ENCODE measurements at regions not wholly inside any gene's neighbourhood (a gene's known extent, or its start where the extent isn't known, plus 50 kb on each side); places are given as distances from the start of the nearest gene placed in this dataset.
A peak's percentile ranks its signal among the peaks of the same experiment; 100 is the strongest.
"Not testable (repeated sequence)": the region's sequence is repeated elsewhere in the genome, so short reads cannot be mapped to it uniquely, and the experiment has no call there.

DNA sequence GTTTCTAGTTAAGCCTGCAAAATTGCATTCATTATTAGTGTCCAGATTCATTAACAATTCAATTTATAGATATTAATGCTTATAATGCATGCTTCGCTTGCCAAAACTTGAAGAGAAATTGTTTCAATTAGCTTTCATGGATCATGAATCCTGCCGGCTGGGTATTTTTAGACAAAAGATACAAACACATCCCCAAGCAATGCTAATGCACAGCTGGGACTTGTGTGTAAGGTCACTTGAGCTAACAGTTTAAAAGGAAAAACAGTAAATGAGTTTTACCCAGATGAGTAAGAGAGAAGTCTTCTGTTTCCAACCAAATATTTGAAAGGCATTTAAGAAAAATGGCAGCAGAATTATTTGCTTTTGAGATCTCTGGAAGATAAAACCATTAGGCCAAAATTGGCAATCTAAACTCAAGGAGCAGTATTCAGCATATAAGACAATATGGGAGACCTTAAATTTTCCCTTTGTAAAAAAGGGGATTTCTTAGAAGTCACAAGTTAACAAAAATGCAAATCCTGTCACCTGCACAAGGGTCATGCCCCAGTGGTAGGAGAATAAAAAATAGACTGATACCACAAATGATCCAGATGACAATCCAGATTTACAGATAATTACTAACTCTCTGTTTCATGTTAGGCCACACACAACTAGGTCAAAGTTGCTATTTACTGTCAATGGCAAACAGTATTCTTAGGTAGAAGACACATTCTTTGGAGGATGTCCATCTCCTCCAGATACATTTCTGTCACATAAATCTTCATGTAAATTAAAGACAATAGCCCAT lies 418.4 kb upstream of the PMFBP1 start:
- H3K27ac ChIP-seq (ENCODE audit: low read depth, low read length) = no peak overlapping the region
- no peaks in the 10 kb centered on the region for H3K27me3 ChIP-seq (ENCODE audit: control insufficient read depth, low read length)
- no peaks in the 10 kb centered on the region for H4K20me1 ChIP-seq (ENCODE audit: control insufficient read depth, insufficient read depth, low read depth, low read length)
- H3K4me3 ChIP-seq (ENCODE audit: low read length) = 0 out of 2 replicates have a peak overlapping the region, but pooled peaks have one; percentile 19
- TF ChIP-seq EZH2phosphoT487 (IDR thresholded peaks at IDR 0.05; ENCODE audit: borderline replicate concordance, low read length) = no peak
- TF ChIP-seq, protein P1, sequence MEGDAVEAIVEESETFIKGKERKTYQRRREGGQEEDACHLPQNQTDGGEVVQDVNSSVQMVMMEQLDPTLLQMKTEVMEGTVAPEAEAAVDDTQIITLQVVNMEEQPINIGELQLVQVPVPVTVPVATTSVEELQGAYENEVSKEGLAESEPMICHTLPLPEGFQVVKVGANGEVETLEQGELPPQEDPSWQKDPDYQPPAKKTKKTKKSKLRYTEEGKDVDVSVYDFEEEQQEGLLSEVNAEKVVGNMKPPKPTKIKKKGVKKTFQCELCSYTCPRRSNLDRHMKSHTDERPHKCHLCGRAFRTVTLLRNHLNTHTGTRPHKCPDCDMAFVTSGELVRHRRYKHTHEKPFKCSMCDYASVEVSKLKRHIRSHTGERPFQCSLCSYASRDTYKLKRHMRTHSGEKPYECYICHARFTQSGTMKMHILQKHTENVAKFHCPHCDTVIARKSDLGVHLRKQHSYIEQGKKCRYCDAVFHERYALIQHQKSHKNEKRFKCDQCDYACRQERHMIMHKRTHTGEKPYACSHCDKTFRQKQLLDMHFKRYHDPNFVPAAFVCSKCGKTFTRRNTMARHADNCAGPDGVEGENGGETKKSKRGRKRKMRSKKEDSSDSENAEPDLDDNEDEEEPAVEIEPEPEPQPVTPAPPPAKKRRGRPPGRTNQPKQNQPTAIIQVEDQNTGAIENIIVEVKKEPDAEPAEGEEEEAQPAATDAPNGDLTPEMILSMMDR (IDR thresholded peaks at IDR 0.05; ENCODE audit: low read depth, low read length, poor library complexity, severe bottlenecking) = no peak
- H3K4me1 ChIP-seq (ENCODE audit: control insufficient read depth, low read length) = peaks cover 12% of the 10 kb centered on the region
- no peaks in the 10 kb centered on the region for H3F3A ChIP-seq (ENCODE audit: control insufficient read depth, insufficient read depth)
- no peaks in the 10 kb centered on the region for H3K9me3 ChIP-seq (ENCODE audit: control insufficient read depth, insufficient read depth, low read length)
- H3K79me2 ChIP-seq (ENCODE audit: control insufficient read depth, low read length) = no peaks in the 10 kb centered on the region
- H3K4me2 ChIP-seq (ENCODE audit: low read length) = peak overlapping the region; percentile 32
- no peaks in the 10 kb centered on the region for H3K9me2 ChIP-seq (replicated peaks; ENCODE audit: control insufficient read depth, low read length)
- no peaks in the 10 kb centered on the region for H3K36me3 ChIP-seq (ENCODE audit: control insufficient read depth, low read length)

DNA sequence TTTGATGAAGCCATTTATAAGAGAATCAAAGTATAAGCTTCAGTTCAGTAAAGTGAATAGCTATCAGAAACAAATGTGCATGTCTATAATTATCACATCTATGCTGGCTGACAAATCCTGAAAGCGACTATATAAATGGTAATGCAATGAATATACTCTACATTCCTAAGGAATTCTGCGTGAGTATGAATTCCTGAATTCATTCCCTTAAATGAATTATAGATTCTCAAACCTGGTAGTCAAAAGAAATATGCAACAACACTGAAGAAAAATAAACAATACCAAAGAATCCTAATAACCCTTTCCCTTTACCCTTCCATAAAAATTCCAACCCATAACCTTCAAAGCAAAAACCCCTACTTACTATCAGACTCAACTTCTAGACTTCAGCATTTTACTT lies 416.6 kb upstream of the PMFBP1 start:
- H3K4me2 ChIP-seq (ENCODE audit: low read length) = no peak overlapping the region
- H3K27ac ChIP-seq (ENCODE audit: low read depth, low read length) = no peak overlapping the region
- H3K4me3 ChIP-seq (ENCODE audit: low read length) = no peak overlapping the region
- no peaks in the 10 kb centered on the region for H3K27me3 ChIP-seq (ENCODE audit: control insufficient read depth, low read length)
- no peak for TF ChIP-seq EZH2phosphoT487 (IDR thresholded peaks at IDR 0.05; ENCODE audit: borderline replicate concordance, low read length)
- TF ChIP-seq, protein P1 (IDR thresholded peaks at IDR 0.05; ENCODE audit: low read depth, low read length, poor library complexity, severe bottlenecking) = no peak
- H3K9me3 ChIP-seq (ENCODE audit: control insufficient read depth, insufficient read depth, low read length) = no peaks in the 10 kb centered on the region
- H3K79me2 ChIP-seq (ENCODE audit: control insufficient read depth, low read length) = no peaks in the 10 kb centered on the region
- H4K20me1 ChIP-seq (ENCODE audit: control insufficient read depth, insufficient read depth, low read depth, low read length) = no peaks in the 10 kb centered on the region
- no peaks in the 10 kb centered on the region for H3F3A ChIP-seq (ENCODE audit: control insufficient read depth, insufficient read depth)
- peaks cover 12% of the 10 kb centered on the region for H3K4me1 ChIP-seq (ENCODE audit: control insufficient read depth, low read length)
- H3K9me2 ChIP-seq (replicated peaks; ENCODE audit: control insufficient read depth, low read length) = no peaks in the 10 kb centered on the region
- no peaks in the 10 kb centered on the region for H3K36me3 ChIP-seq (ENCODE audit: control insufficient read depth, low read length)

DNA sequence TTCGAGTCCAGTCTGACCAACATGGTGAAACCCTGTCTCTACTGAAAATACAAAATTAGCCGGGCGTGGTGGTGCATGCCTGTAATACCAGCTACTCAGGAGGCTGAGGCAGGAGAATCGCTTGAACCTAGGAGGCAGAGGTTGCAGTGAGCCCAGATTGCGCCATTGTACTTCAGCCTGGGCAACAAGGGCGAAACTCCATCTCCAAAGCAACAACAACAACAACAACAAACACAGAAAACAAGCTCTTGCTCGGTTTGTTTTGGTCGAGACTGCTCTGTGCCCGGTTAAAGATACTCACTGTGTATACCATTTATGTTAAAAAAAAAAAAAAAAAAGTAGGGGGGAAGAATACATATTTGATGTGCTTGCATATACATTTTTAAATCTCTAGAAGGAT lies 406.1 kb upstream of the PMFBP1 start:
- H3K4me2 ChIP-seq (ENCODE audit: low read length); H3K4me1 ChIP-seq (ENCODE audit: control insufficient read depth, low read length); H3K27me3 ChIP-seq (ENCODE audit: control insufficient read depth, low read length); H3F3A ChIP-seq (ENCODE audit: control insufficient read depth, insufficient read depth); H3K27ac ChIP-seq (ENCODE audit: low read depth, low read length); H3K36me3 ChIP-seq (ENCODE audit: control insufficient read depth, low read length); H4K20me1 ChIP-seq (ENCODE audit: control insufficient read depth, insufficient read depth, low read depth, low read length); H3K9me3 ChIP-seq (ENCODE audit: control insufficient read depth, insufficient read depth, low read length); H3K79me2 ChIP-seq (ENCODE audit: control insufficient read depth, low read length); H3K9me2 ChIP-seq (replicated peaks; ENCODE audit: control insufficient read depth, low read length); H3K4me3 ChIP-seq (ENCODE audit: low read length): not testable (repeated sequence)

GRCh38 chr16:72576189-72576588 lies 404.2 kb upstream of the PMFBP1 start:
- no peak overlapping the region for H3K4me2 ChIP-seq (ENCODE audit: low read length)
- no peaks in the 10 kb centered on the region for H4K20me1 ChIP-seq (ENCODE audit: control insufficient read depth, insufficient read depth, low read depth, low read length)
- 0 out of 2 replicates have a peak, but pooled peaks cover 3% of the 10 kb centered on the region for H3K79me2 ChIP-seq (ENCODE audit: control insufficient read depth, low read length)
- no peaks in the 10 kb centered on the region for H3K9me2 ChIP-seq (replicated peaks; ENCODE audit: control insufficient read depth, low read length)
- H3K9me3 ChIP-seq (ENCODE audit: control insufficient read depth, insufficient read depth, low read length) = no peaks in the 10 kb centered on the region
- H3K4me3 ChIP-seq (ENCODE audit: low read length) = no peak overlapping the region
- no peaks in the 10 kb centered on the region for H3F3A ChIP-seq (ENCODE audit: control insufficient read depth, insufficient read depth)
- H3K27me3 ChIP-seq (ENCODE audit: control insufficient read depth, low read length) = no peaks in the 10 kb centered on the region
- H3K27ac ChIP-seq (ENCODE audit: low read depth, low read length) = no peak overlapping the region
- no peaks in the 10 kb centered on the region for H3K4me1 ChIP-seq (ENCODE audit: control insufficient read depth, low read length)
- no peak for TF ChIP-seq EZH2phosphoT487 (IDR thresholded peaks at IDR 0.05; ENCODE audit: borderline replicate concordance, low read length)
- TF ChIP-seq, protein P1 (IDR thresholded peaks at IDR 0.05; ENCODE audit: low read depth, low read length, poor library complexity, severe bottlenecking) = no peak
- no peaks in the 10 kb centered on the region for H3K36me3 ChIP-seq (ENCODE audit: control insufficient read depth, low read length)

All from DOHH2 (cell line).